Calu3 (cell line): ENCODE measurements at regions not wholly inside any gene's neighbourhood (a gene's known extent, or its start where the extent isn't known, plus 50 kb on each side); places are given as distances from the start of the nearest gene placed in this dataset.

Experiments
- BruUV-seq: library from RNA; stranded (reverse); fragments of 400-500 nt; replicated peaks from 2 replicates; lab custom pipeline; 2021; lab: Mats Ljungman, UMichigan
- CTCF ChIA-PET: fragments of 300-600 bp; sonication (Branson Sonifier 250); formaldehyde crosslinking; loops from one replicate; lab custom pipeline; 2022; ENCODE audit warnings: antibody characterized with exemption; lab: Charles Lee
- DNase-seq: peaks from one replicate; pipeline ENCODE4 v3.0.0; 2022
- H3K27ac Mint-ChIP-seq: one replicate; pipeline ENCODE4 v1.8.0; 2022; ENCODE audit warnings: mixed read lengths; ENCODE audit not compliant: unreplicated experiment
- H3K27me3 Mint-ChIP-seq: one replicate; pipeline ENCODE4 v1.8.0; 2022; ENCODE audit warnings: mixed read lengths; ENCODE audit not compliant: unreplicated experiment
- H3K36me3 Mint-ChIP-seq: one replicate; pipeline ENCODE4 v1.8.0; 2022; ENCODE audit warnings: mild to moderate bottlenecking, moderate library complexity, mixed read lengths; ENCODE audit not compliant: insufficient read depth, unreplicated experiment
- H3K4me1 Mint-ChIP-seq: one replicate; pipeline ENCODE4 v1.8.0; 2022; ENCODE audit warnings: mild to moderate bottlenecking, low read depth, mixed read lengths; ENCODE audit not compliant: unreplicated experiment
- H3K4me3 Mint-ChIP-seq: one replicate; pipeline ENCODE4 v1.8.0; 2022; ENCODE audit warnings: mild to moderate bottlenecking, low read depth, moderate library complexity, mixed read lengths; ENCODE audit not compliant: unreplicated experiment
- H3K9me3 Mint-ChIP-seq: one replicate; pipeline ENCODE4 v1.8.0; 2022; ENCODE audit warnings: low read depth, mixed read lengths; ENCODE audit not compliant: unreplicated experiment
- intact Hi-C: fragments of 100-400 bp; cut with micrococcal nuclease; formaldehyde crosslinking; loops from one replicate; pipeline ENCODE4 v1.10.0; 2022; ENCODE audit not compliant: unreplicated experiment
- TF ChIP-seq, protein P1 (sequence below): fragments of 200-600 bp; IDR thresholded peaks from one replicate; pipeline ENCODE4 v1.8.0; 2022; ENCODE audit warnings: antibody characterized with exemption; ENCODE audit not compliant: unreplicated experiment

DNA sequence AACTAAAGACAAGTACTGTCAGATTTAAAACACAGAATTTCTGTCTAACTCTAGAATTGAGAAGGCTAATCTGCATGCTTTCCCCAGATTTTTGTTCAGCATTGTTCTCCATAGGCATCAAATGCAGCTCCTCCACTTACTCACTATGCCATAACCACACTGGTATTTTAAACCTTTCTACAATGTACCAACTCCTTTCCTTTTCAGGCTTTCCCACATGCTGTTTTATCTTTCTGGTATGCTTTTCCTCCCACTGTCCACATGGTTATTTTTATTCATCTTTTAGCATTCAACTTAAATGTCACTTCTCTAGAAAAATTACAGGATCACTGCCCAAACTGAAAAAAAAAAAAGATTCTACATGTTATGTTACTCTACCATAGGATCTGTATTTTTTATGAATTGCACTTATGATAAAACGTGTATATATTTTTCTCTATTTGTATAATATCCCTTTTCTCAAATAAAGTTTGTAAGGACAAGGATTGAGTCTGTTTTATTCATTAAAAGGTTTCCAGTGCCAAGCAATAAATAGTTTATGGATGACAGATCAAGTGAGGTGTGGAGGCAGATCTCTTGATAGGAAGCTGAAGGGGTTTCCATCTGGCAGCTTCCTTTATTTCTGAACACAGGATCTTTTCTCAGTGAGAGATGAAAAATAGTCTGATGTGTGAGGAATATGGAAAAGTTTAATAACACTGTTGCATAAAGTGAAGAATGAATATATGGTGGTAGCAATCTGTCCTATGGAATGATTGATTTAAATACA lies 1064.5 kb downstream of the ZPLD1 start:
- H3K36me3 Mint-ChIP-seq, result no peaks in the 10 kb centered on the region
- no peak overlapping the region for H3K27ac Mint-ChIP-seq
- no peak overlapping the region for H3K4me3 Mint-ChIP-seq
- no peaks in the 10 kb centered on the region for H3K9me3 Mint-ChIP-seq
- H3K27me3 Mint-ChIP-seq, result no peaks in the 10 kb centered on the region
- intact Hi-C loops, result loop anchor here (10.0 kb wide), 1 partner anchor 825 kb away; no protein-coding TSS in a partner anchor
- TF ChIP-seq, protein P1, sequence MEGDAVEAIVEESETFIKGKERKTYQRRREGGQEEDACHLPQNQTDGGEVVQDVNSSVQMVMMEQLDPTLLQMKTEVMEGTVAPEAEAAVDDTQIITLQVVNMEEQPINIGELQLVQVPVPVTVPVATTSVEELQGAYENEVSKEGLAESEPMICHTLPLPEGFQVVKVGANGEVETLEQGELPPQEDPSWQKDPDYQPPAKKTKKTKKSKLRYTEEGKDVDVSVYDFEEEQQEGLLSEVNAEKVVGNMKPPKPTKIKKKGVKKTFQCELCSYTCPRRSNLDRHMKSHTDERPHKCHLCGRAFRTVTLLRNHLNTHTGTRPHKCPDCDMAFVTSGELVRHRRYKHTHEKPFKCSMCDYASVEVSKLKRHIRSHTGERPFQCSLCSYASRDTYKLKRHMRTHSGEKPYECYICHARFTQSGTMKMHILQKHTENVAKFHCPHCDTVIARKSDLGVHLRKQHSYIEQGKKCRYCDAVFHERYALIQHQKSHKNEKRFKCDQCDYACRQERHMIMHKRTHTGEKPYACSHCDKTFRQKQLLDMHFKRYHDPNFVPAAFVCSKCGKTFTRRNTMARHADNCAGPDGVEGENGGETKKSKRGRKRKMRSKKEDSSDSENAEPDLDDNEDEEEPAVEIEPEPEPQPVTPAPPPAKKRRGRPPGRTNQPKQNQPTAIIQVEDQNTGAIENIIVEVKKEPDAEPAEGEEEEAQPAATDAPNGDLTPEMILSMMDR, result no peak
- CTCF ChIA-PET, result no interaction called here
- BruUV-seq, result no TSS peak
- no peak for DNase-seq
- no peaks in the 10 kb centered on the region for H3K4me1 Mint-ChIP-seq

DNA sequence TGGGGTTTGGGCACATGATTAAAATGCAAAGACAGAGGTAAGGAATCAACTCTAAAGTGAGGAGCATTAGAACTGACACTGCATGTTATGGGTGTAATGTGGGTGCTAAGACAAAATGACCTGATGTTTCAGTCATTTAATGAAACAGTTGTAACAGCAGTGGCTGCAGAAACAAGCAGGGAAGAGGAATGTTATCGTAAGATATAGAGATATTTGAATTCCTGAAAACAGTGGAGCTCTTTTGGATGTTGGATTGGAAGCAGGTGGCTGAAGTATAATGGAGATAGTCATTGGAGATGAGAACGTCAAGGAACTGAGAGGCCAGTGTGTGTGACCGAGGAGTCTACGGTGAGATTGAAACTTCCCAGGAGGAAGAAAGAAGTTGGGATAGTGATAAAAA lies 1065.2 kb downstream of the ZPLD1 start:
- H3K27me3 Mint-ChIP-seq, result no peaks in the 10 kb centered on the region
- no peaks in the 10 kb centered on the region for H3K4me1 Mint-ChIP-seq
- BruUV-seq, result no TSS peak
- no peak for DNase-seq
- intact Hi-C loops, result loop anchor here (10.0 kb wide), 1 partner anchor 825 kb away; no protein-coding TSS in a partner anchor
- H3K27ac Mint-ChIP-seq, result no peak overlapping the region
- H3K4me3 Mint-ChIP-seq, result no peak overlapping the region
- no peaks in the 10 kb centered on the region for H3K9me3 Mint-ChIP-seq
- TF ChIP-seq, protein P1, result no peak
- CTCF ChIA-PET, result no interaction called here
- no peaks in the 10 kb centered on the region for H3K36me3 Mint-ChIP-seq

DNA sequence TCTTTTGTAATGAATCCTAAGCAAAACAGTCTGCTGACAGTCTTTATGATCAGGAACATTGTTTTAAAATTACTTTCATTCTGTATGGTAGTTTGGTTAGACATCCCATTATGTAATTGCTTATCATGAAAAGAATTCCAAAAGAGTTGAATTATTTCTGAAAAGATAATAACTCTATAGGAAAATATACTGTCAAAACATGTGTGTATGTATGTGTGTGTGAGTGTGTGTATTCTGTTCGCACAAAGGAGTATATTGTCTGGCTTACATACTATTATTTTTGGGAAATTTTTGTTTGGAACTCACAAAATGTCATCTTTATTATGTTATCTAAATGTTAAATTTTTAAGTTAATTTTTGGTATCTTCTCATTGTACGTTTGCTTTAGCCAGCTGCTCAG lies 1075.9 kb downstream of the ZPLD1 start:
- H3K4me3 Mint-ChIP-seq, result no peak overlapping the region
- H3K36me3 Mint-ChIP-seq, result no peaks in the 10 kb centered on the region
- no peaks in the 10 kb centered on the region for H3K4me1 Mint-ChIP-seq
- H3K27ac Mint-ChIP-seq, result no peak overlapping the region
- no peaks in the 10 kb centered on the region for H3K9me3 Mint-ChIP-seq
- H3K27me3 Mint-ChIP-seq, result no peaks in the 10 kb centered on the region
- CTCF ChIA-PET, result no interaction called here
- TF ChIP-seq, protein P1, result no peak
- no TSS peak for BruUV-seq
- intact Hi-C loops, result no loop called here
- DNase-seq, result no peak

DNA sequence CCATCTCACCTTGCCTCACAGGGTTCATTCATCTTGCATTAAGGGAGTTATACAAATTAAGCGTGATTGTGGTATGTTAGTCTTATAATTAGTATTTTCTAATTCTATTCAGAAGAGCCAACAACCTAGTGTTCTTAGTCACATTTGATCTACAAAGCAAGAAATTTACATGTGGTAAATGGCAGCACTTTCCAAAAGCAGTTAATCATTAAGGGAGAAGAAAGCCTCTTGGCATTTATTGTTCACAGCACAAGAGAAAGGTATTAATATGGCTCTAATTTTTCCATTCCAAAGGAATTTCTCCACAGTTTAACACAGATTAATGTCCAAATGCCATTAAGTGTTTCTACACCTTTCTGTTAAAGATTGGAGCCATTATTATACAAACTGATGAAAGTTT lies 1077.1 kb downstream of the ZPLD1 start:
- CTCF ChIA-PET, result no interaction called here
- TF ChIP-seq, protein P1, result no peak
- Mint-ChIP-seq H3K4me1 (no peaks in the 10 kb centered on the region), H3K27me3 (no peaks in the 10 kb centered on the region), H3K27ac (no peak overlapping the region), H3K36me3 (no peaks in the 10 kb centered on the region), H3K4me3 (no peak overlapping the region), H3K9me3 (no peaks in the 10 kb centered on the region)
- BruUV-seq, result no TSS peak
- intact Hi-C loops, result no loop called here
- no peak for DNase-seq
